MCF 10A (cell line): ENCODE measurements at regions not wholly inside any gene's neighbourhood (a gene's known extent, or its start where the extent isn't known, plus 50 kb on each side); places are given as distances from the start of the nearest gene placed in this dataset.

ENCODE experiments used
- BruUV-seq: library from RNA; stranded (reverse); fragments of 400-500 nt; replicated peaks from 2 replicates; lab custom pipeline; 2021; lab: Mats Ljungman, UMichigan
- CTCF ChIA-PET: fragments of 300-600 bp; sonication (Branson Sonifier 250); formaldehyde crosslinking; extraction: SDS; loops from one replicate; lab custom pipeline; 2021; ENCODE audit warnings: antibody characterized with exemption, inconsistent platforms; lab: Yijun Ruan, JAX
- POLR2A ChIA-PET: fragments of 300-600, 350-650 bp; sonication (Branson Sonifier 250); formaldehyde crosslinking; extraction: SDS; loops from one replicate; lab custom pipeline; 2020; ENCODE audit warnings: antibody characterized with exemption, inconsistent platforms; lab: Yijun Ruan, JAX
- DNase-seq: peaks from one replicate; pipeline ENCODE4 v3.0.0-alpha.2; 2018; ENCODE audit not compliant: unreplicated experiment
- H3K27ac Mint-ChIP-seq: one replicate; pipeline ENCODE4 v1.8.0; 2022; ENCODE audit warnings: mild to moderate bottlenecking, low read depth, mixed read lengths; ENCODE audit not compliant: unreplicated experiment
- H3K27me3 Mint-ChIP-seq: one replicate; pipeline ENCODE4 v1.8.0; 2022; ENCODE audit warnings: mixed read lengths; ENCODE audit not compliant: insufficient read depth, unreplicated experiment
- H3K36me3 Mint-ChIP-seq: one replicate; pipeline ENCODE4 v1.8.0; 2022; ENCODE audit warnings: mild to moderate bottlenecking, moderate library complexity, mixed read lengths; ENCODE audit not compliant: insufficient read depth, unreplicated experiment
- H3K4me1 Mint-ChIP-seq: one replicate; pipeline ENCODE4 v1.8.0; 2022; ENCODE audit warnings: mixed read lengths; ENCODE audit not compliant: insufficient read depth, unreplicated experiment
- H3K4me3 Mint-ChIP-seq: one replicate; pipeline ENCODE4 v1.8.0; 2022; ENCODE audit warnings: mild to moderate bottlenecking, moderate library complexity, mixed read lengths; ENCODE audit not compliant: unreplicated experiment
- H3K9me3 Mint-ChIP-seq: one replicate; pipeline ENCODE4 v1.8.0; 2022; ENCODE audit warnings: mixed read lengths; ENCODE audit not compliant: unreplicated experiment
- CTCF ChIP-seq: fragments of 200-600 bp; IDR thresholded peaks from one replicate; pipeline ENCODE4 v1.8.0; 2022; ENCODE audit warnings: antibody characterized with exemption, mild to moderate bottlenecking; ENCODE audit not compliant: unreplicated experiment
- intact Hi-C: fragments of 100-400 bp; cut with micrococcal nuclease; formaldehyde crosslinking; loops from 2 replicates; pipeline ENCODE4 v1.14.1; 2022

- CTCF ChIA-PET = no interaction called here
- peaks cover 33% of the 10 kb centered on the region for H3K27me3 Mint-ChIP-seq
- H3K9me3 Mint-ChIP-seq = peaks cover 7% of the 10 kb centered on the region
- intact Hi-C loops = no loop called here
- BruUV-seq = no TSS peak
- no peak for TF ChIP-seq CTCF
- H3K4me1 Mint-ChIP-seq = no peaks in the 10 kb centered on the region
- DNase-seq = no peak
- H3K36me3 Mint-ChIP-seq = no peaks in the 10 kb centered on the region
- POLR2A ChIA-PET = no interaction called here
- no peak overlapping the region for H3K27ac Mint-ChIP-seq
- H3K4me3 Mint-ChIP-seq = no peak overlapping the region
Measured at GRCh38 chr17:5973410-5973809, 96.8 kb upstream of the WSCD1 start.

- CTCF ChIA-PET = no interaction called here
- no peaks in the 10 kb centered on the region for H3K36me3 Mint-ChIP-seq
- peaks cover 7% of the 10 kb centered on the region for H3K9me3 Mint-ChIP-seq
- BruUV-seq = no TSS peak
- no peak overlapping the region for H3K27ac Mint-ChIP-seq
- TF ChIP-seq CTCF = no peak
- H3K27me3 Mint-ChIP-seq = peaks cover 54% of the 10 kb centered on the region
- POLR2A ChIA-PET = no interaction called here
- no peak overlapping the region for H3K4me3 Mint-ChIP-seq
- H3K4me1 Mint-ChIP-seq = no peaks in the 10 kb centered on the region
- intact Hi-C loops = no loop called here
- no peak for DNase-seq
Measured at GRCh38 chr17:5975661-5976060, 94.5 kb upstream of the WSCD1 start.

GRCh38 chr17:5976251-5976650 lies 93.9 kb upstream of the WSCD1 start:
- no peak overlapping the region for H3K27ac Mint-ChIP-seq
- ChIA-PET CTCF (no interaction called here), POLR2A (no interaction called here)
- intact Hi-C loops = no loop called here
- H3K36me3 Mint-ChIP-seq = no peaks in the 10 kb centered on the region
- no TSS peak for BruUV-seq
- TF ChIP-seq CTCF = no peak
- peaks cover 7% of the 10 kb centered on the region for H3K9me3 Mint-ChIP-seq
- no peak for DNase-seq
- H3K4me1 Mint-ChIP-seq = no peaks in the 10 kb centered on the region
- peaks cover 60% of the 10 kb centered on the region for H3K27me3 Mint-ChIP-seq
- no peak overlapping the region for H3K4me3 Mint-ChIP-seq

GRCh38 chr17:5978496-5978895 lies 91.7 kb upstream of the WSCD1 start:
- no peak overlapping the region for H3K4me3 Mint-ChIP-seq
- intact Hi-C loops = no loop called here
- no peak overlapping the region for H3K27ac Mint-ChIP-seq
- ChIA-PET POLR2A (no interaction called here), CTCF (no interaction called here)
- no peak for DNase-seq
- no peaks in the 10 kb centered on the region for H3K36me3 Mint-ChIP-seq
- H3K9me3 Mint-ChIP-seq = no peaks in the 10 kb centered on the region
- no peak for TF ChIP-seq CTCF
- no TSS peak for BruUV-seq
- H3K27me3 Mint-ChIP-seq = peaks cover 60% of the 10 kb centered on the region
- no peaks in the 10 kb centered on the region for H3K4me1 Mint-ChIP-seq
